Left hindlimb (tissue), 1 donor: ENCODE measurements at regions not wholly inside any gene's neighbourhood (a gene's known extent, or its start where the extent isn't known, plus 50 kb on each side); places are given as distances from the start of the nearest gene placed in this dataset.
"Not testable (repeated sequence)": the region's sequence is repeated elsewhere in the genome, so short reads cannot be mapped to it uniquely, and the experiment has no call there.

ENCODE experiments used
- DNase-seq: peaks from one replicate; pipeline ENCODE4 v3.0.0-alpha.2; 2018

GRCh38 chr2:51368250-51368649 lies 336.3 kb upstream of the NRXN1 start:
- DNase-seq = no peak

- DNase-seq = no peak
These were observed 318.2 kb upstream of the NRXN1 start for GRCh38 chr2:51350100-51350499.

GRCh38 chr2:51344886-51345285 lies 313.0 kb upstream of the NRXN1 start:
- no peak for DNase-seq

- DNase-seq = no peak
These were observed 303.4 kb upstream of the NRXN1 start for GRCh38 chr2:51335087-51336058.

GRCh38 chr2:51329512-51329911 lies 297.6 kb upstream of the NRXN1 start:
- no peak for DNase-seq

- no peak for DNase-seq
These were observed 292.1 kb upstream of the NRXN1 start for GRCh38 chr2:51324051-51324450.

- no peak for DNase-seq
These were observed 290.7 kb upstream of the NRXN1 start for GRCh38 chr2:51322613-51323012.

- DNase-seq = peak; percentile 36
These were observed 272.4 kb upstream of the NRXN1 start for GRCh38 chr2:51304311-51304710.

- DNase-seq = no peak
These were observed 269.4 kb upstream of the NRXN1 start for GRCh38 chr2:51301381-51301780.

- no peak for DNase-seq
These were observed 267.4 kb upstream of the NRXN1 start for GRCh38 chr2:51299370-51299769.

GRCh38 chr2:51297488-51297887 lies 265.6 kb upstream of the NRXN1 start:
- DNase-seq = no peak

- no peak for DNase-seq
These were observed 261.8 kb upstream of the NRXN1 start for GRCh38 chr2:51293566-51294200.

- no peak for DNase-seq
These were observed 260.0 kb upstream of the NRXN1 start for GRCh38 chr2:51291762-51292551.

GRCh38 chr2:51290725-51291124 lies 258.8 kb upstream of the NRXN1 start:
- DNase-seq = no peak

GRCh38 chr2:51289045-51289444 lies 257.1 kb upstream of the NRXN1 start:
- DNase-seq = no peak

- DNase-seq = no peak
These were observed 236.3 kb upstream of the NRXN1 start for GRCh38 chr2:51268191-51268590.

- DNase-seq = no peak
These were observed 233.6 kb upstream of the NRXN1 start for GRCh38 chr2:51265539-51265938.

- no peak for DNase-seq
These were observed 232.0 kb upstream of the NRXN1 start for GRCh38 chr2:51263951-51264350.

- not testable (repeated sequence) for DNase-seq
These were observed 231.2 kb upstream of the NRXN1 start for GRCh38 chr2:51263101-51263500.

GRCh38 chr2:51258301-51258700 lies 226.4 kb upstream of the NRXN1 start:
- no peak for DNase-seq

GRCh38 chr2:51256736-51257135 lies 224.8 kb upstream of the NRXN1 start:
- DNase-seq = no peak

- no peak for DNase-seq
These were observed 219.4 kb upstream of the NRXN1 start for GRCh38 chr2:51251356-51251755.

GRCh38 chr2:51247252-51247805 lies 215.4 kb upstream of the NRXN1 start:
- no peak for DNase-seq
